Naive thymus-derived CD4-positive, alpha-beta T cell (primary cell): ENCODE measurements at regions not wholly inside any gene's neighbourhood (a gene's known extent, or its start where the extent isn't known, plus 50 kb on each side); places are given as distances from the start of the nearest gene placed in this dataset.
"Not testable (repeated sequence)": the region's sequence is repeated elsewhere in the genome, so short reads cannot be mapped to it uniquely, and the experiment has no call there.

Experiments used
- ATAC-seq: fragments of 150-1000 bp; cut with Tn5 transposase; 2 replicates; pipeline ENCODE4 v1.10.0; 2021; ENCODE audit warnings: mild to moderate bottlenecking, moderate library complexity
- CTCF ChIA-PET: fragments of 350-600 bp; sonication (Branson Sonifier 250); formaldehyde crosslinking; loops from one replicate; lab custom pipeline; 2021; ENCODE audit warnings: antibody characterized with exemption; lab: Charles Lee
- POLR2A ChIA-PET: fragments of 350-600 bp; sonication (Branson Sonifier 250); formaldehyde crosslinking; loops from one replicate; lab custom pipeline; 2021; ENCODE audit warnings: antibody characterized with exemption, inconsistent platforms; lab: Charles Lee
- DNase-seq, 9 donors: peaks; one replicate each; pipeline versions ENCODE4 v3.0.0 to v3.0.0-alpha.2; 2020 to 2022; ENCODE audit warnings: mixed read lengths in 1 of 9
- H3K27ac ChIP-seq: one replicate; pipeline ENCODE4 v1.7.0; 2013; ENCODE audit warnings: mild to moderate bottlenecking, low read depth, low read length, moderate library complexity
- H3K27me3 ChIP-seq, 2 donors: one replicate each; pipeline ENCODE4 v1.7.0; 2013; ENCODE audit warnings: low read length in 2 of 2, mild to moderate bottlenecking in 2 of 2, moderate library complexity in 2 of 2; ENCODE audit not compliant: control insufficient read depth in 2 of 2, insufficient read depth in 2 of 2
- H3K36me3 ChIP-seq, 3 experiments: 1 replicate in 2 of 3; 2 replicates in 1 of 3; pipeline ENCODE4 v1.7.0; 2013; ENCODE audit warnings: low read length in 3 of 3, mild to moderate bottlenecking in 3 of 3, moderate library complexity in 1 of 3; ENCODE audit not compliant: insufficient read depth in 3 of 3, control insufficient read depth in 2 of 3
- H3K4me1 ChIP-seq, 2 donors: one replicate each; pipeline ENCODE4 v1.7.0; 2013; ENCODE audit warnings: low read length in 2 of 2, mild to moderate bottlenecking in 2 of 2, moderate library complexity in 1 of 2; ENCODE audit not compliant: control insufficient read depth in 2 of 2, insufficient read depth in 2 of 2
- H3K4me3 ChIP-seq: 2 replicates; pipeline ENCODE4 v1.7.0; 2013; ENCODE audit warnings: mild to moderate bottlenecking, low read length
- H3K9me3 ChIP-seq, 3 experiments: 1 replicate in 2 of 3; 2 replicates in 1 of 3; pipeline ENCODE4 v1.7.0; 2013; ENCODE audit warnings: low read length in 3 of 3; ENCODE audit not compliant: control insufficient read depth in 2 of 3
- H3K27ac Mint-ChIP-seq, 9 donors: one replicate each; pipeline ENCODE4 v1.8.0; 2020 to 2022; ENCODE audit warnings: mixed read lengths in 9 of 9, mild to moderate bottlenecking in 8 of 9, moderate library complexity in 5 of 9, inconsistent platforms in 2 of 9
- H3K27me3 Mint-ChIP-seq, 5 donors: one replicate each; pipeline ENCODE4 v1.8.0; 2021 to 2022; ENCODE audit warnings: mixed read lengths in 5 of 5, mild to moderate bottlenecking in 1 of 5
- H3K36me3 Mint-ChIP-seq, 5 donors: one replicate each; pipeline ENCODE4 v1.8.0; 2020 to 2022; ENCODE audit warnings: mixed read lengths in 5 of 5, mild to moderate bottlenecking in 3 of 5, inconsistent platforms in 1 of 5
- H3K4me1 Mint-ChIP-seq, 7 donors: one replicate each; pipeline ENCODE4 v1.8.0; 2020 to 2022; ENCODE audit warnings: mixed read lengths in 7 of 7, mild to moderate bottlenecking in 3 of 7, inconsistent platforms in 1 of 7
- H3K4me3 Mint-ChIP-seq, 10 donors: one replicate each; pipeline ENCODE4 v1.8.0; 2020 to 2022; ENCODE audit warnings: mild to moderate bottlenecking in 10 of 10, mixed read lengths in 10 of 10, moderate library complexity in 6 of 10, inconsistent platforms in 2 of 10
- H3K9me3 Mint-ChIP-seq, 11 donors: one replicate each; pipeline ENCODE4 v1.8.0; 2020 to 2022; ENCODE audit warnings: mixed read lengths in 11 of 11, mild to moderate bottlenecking in 4 of 11, inconsistent platforms in 1 of 11, moderate library complexity in 1 of 11
- intact Hi-C, 2 donors: fragments of 100-400 bp; cut with micrococcal nuclease; formaldehyde crosslinking; loops; one replicate each; pipeline ENCODE4 v1.15.1; 2023

- Histone ChIP-seq H3K4me1 (no peaks in the 10 kb centered on the region), H3K36me3 (no peaks in the 10 kb centered on the region), H3K4me3 (no peak overlapping the region), H3K27ac (no peak overlapping the region), H3K9me3 (peaks cover 0 to 4% (median 0%) of the 10 kb centered on the region in 3 experiments), H3K27me3 (no peaks in the 10 kb centered on the region)
- no peak overlapping the region for H3K27ac Mint-ChIP-seq
- no peak overlapping the region for H3K4me3 Mint-ChIP-seq
- DNase-seq: no peak
- no peak for ATAC-seq
- no peaks in the 10 kb centered on the region for H3K36me3 Mint-ChIP-seq
- H3K9me3 Mint-ChIP-seq: peaks cover 5 to 38% (median 15%) of the 10 kb centered on the region in 11 donors
- ChIA-PET POLR2A (no interaction called here), CTCF (no interaction called here)
- no peaks in the 10 kb centered on the region for H3K27me3 Mint-ChIP-seq
- H3K4me1 Mint-ChIP-seq: no peaks in the 10 kb centered on the region
- intact Hi-C loops: loop anchor here in 1 of 2 donors (5.0 kb wide), 1 partner anchor 1234 kb away; no protein-coding TSS in a partner anchor
Measured at GRCh38 chr5:28666110-28666509, 1627.7 kb upstream of the CDH9 start.

GRCh38 chr5:28648108-28648507 is 1609.7 kb upstream of the CDH9 start:
- no peaks in the 10 kb centered on the region for H3K27me3 Mint-ChIP-seq
- no peaks in the 10 kb centered on the region for H3K36me3 Mint-ChIP-seq
- peaks cover 0 to 39% (median 6%) of the 10 kb centered on the region in 11 donors for H3K9me3 Mint-ChIP-seq
- CTCF ChIA-PET: no interaction called here
- no peaks in the 10 kb centered on the region for H3K4me1 Mint-ChIP-seq
- H3K4me3 ChIP-seq: no peak overlapping the region
- no peaks in the 10 kb centered on the region for H3K4me1 ChIP-seq
- POLR2A ChIA-PET: no interaction called here
- H3K4me3 Mint-ChIP-seq: no peak overlapping the region
- no peaks in the 10 kb centered on the region for H3K27me3 ChIP-seq
- intact Hi-C loops: no loop called here
- no peak overlapping the region for H3K27ac ChIP-seq
- peaks cover 0 to 5% (median 0%) of the 10 kb centered on the region in 3 experiments for H3K9me3 ChIP-seq
- ATAC-seq: no peak
- DNase-seq: no peak
- no peak overlapping the region for H3K27ac Mint-ChIP-seq
- H3K36me3 ChIP-seq: no peaks in the 10 kb centered on the region

GRCh38 chr5:28632607-28633006 is 1594.2 kb upstream of the CDH9 start:
- CTCF ChIA-PET: no interaction called here
- DNase-seq (no peak), ATAC-seq (no peak)
- no peaks in the 10 kb centered on the region for H3K4me1 Mint-ChIP-seq
- intact Hi-C loops: no loop called here
- Histone ChIP-seq H3K9me3 (no peaks in the 10 kb centered on the region), H3K27me3 (no peaks in the 10 kb centered on the region), H3K36me3 (no peaks in the 10 kb centered on the region), H3K4me1 (no peaks in the 10 kb centered on the region), H3K4me3 (no peak overlapping the region), H3K27ac (no peak overlapping the region)
- H3K9me3 Mint-ChIP-seq: peaks cover 0 to 10% (median 2%) of the 10 kb centered on the region in 11 donors
- H3K27me3 Mint-ChIP-seq: no peaks in the 10 kb centered on the region
- H3K36me3 Mint-ChIP-seq: no peaks in the 10 kb centered on the region
- POLR2A ChIA-PET: no interaction called here
- H3K4me3 Mint-ChIP-seq: no peak overlapping the region
- H3K27ac Mint-ChIP-seq: no peak overlapping the region

GRCh38 chr5:28603869-28604268 is 1565.5 kb upstream of the CDH9 start:
- intact Hi-C loops: no loop called here
- ATAC-seq (no peak), DNase-seq (no peak)
- Histone ChIP-seq H3K27me3 (no peaks in the 10 kb centered on the region), H3K36me3 (no peaks in the 10 kb centered on the region), H3K9me3 (no peaks in the 10 kb centered on the region), H3K4me1 (no peaks in the 10 kb centered on the region), H3K4me3 (no peak overlapping the region), H3K27ac (no peak overlapping the region)
- Mint-ChIP-seq H3K4me3 (no peak overlapping the region), H3K27me3 (no peaks in the 10 kb centered on the region), H3K4me1 (no peaks in the 10 kb centered on the region), H3K9me3 (peaks cover 2 to 32% (median 8%) of the 10 kb centered on the region in 11 donors), H3K36me3 (no peaks in the 10 kb centered on the region), H3K27ac (no peak overlapping the region)
- ChIA-PET CTCF (no interaction called here), POLR2A (no interaction called here)

GRCh38 chr5:28602429-28602828 is 1564.0 kb upstream of the CDH9 start:
- ChIA-PET CTCF (no interaction called here), POLR2A (no interaction called here)
- DNase-seq (no peak), ATAC-seq (no peak)
- Mint-ChIP-seq H3K36me3 (no peaks in the 10 kb centered on the region), H3K27ac (no peak overlapping the region), H3K27me3 (no peaks in the 10 kb centered on the region), H3K4me3 (no peak overlapping the region), H3K4me1 (no peaks in the 10 kb centered on the region), H3K9me3 (peaks cover 0 to 26% (median 8%) of the 10 kb centered on the region in 11 donors)
- Histone ChIP-seq H3K36me3 (no peaks in the 10 kb centered on the region), H3K27ac (no peak overlapping the region), H3K4me3 (no peak overlapping the region), H3K9me3 (no peaks in the 10 kb centered on the region), H3K4me1 (no peaks in the 10 kb centered on the region), H3K27me3 (no peaks in the 10 kb centered on the region)
- intact Hi-C loops: no loop called here

- H3K27ac ChIP-seq, H3K36me3 Mint-ChIP-seq, intact Hi-C loops, H3K27ac Mint-ChIP-seq, H3K27me3 ChIP-seq, H3K4me3 ChIP-seq, H3K9me3 ChIP-seq, H3K4me1 Mint-ChIP-seq, H3K27me3 Mint-ChIP-seq, H3K36me3 ChIP-seq, POLR2A ChIA-PET, DNase-seq, ATAC-seq, CTCF ChIA-PET, H3K4me1 ChIP-seq, H3K4me3 Mint-ChIP-seq: not testable (repeated sequence)
- peaks cover 0 to 34% (median 6%) of the 10 kb centered on the region in 11 donors for H3K9me3 Mint-ChIP-seq
Measured at GRCh38 chr5:28596707-28597106, 1558.3 kb upstream of the CDH9 start.

GRCh38 chr5:28580616-28581015 is 1542.2 kb upstream of the CDH9 start:
- H3K9me3 Mint-ChIP-seq: peaks cover 4 to 48% (median 25%) of the 10 kb centered on the region in 11 donors

More at GRCh38 chr5:28580616-28581015, 1542.2 kb upstream of the CDH9 start:
- Mint-ChIP-seq H3K27ac (no peak overlapping the region), H3K27me3 (no peaks in the 10 kb centered on the region), H3K36me3 (peaks cover 0 to 4% (median 0%) of the 10 kb centered on the region in 5 donors), H3K4me3 (no peak overlapping the region), H3K4me1 (peaks cover 0 to 1% (median 0%) of the 10 kb centered on the region in 7 donors)
- H3K27me3 ChIP-seq: no peaks in the 10 kb centered on the region
- ChIA-PET POLR2A (no interaction called here), CTCF (no interaction called here)
- no peak overlapping the region for H3K4me3 ChIP-seq
- H3K9me3 ChIP-seq: peaks cover 0 to 3% (median 0%) of the 10 kb centered on the region in 3 experiments
- ATAC-seq (no peak), DNase-seq (no peak)
- H3K36me3 ChIP-seq: no peaks in the 10 kb centered on the region
- intact Hi-C loops: no loop called here
- H3K27ac ChIP-seq: no peak overlapping the region
- no peaks in the 10 kb centered on the region for H3K4me1 ChIP-seq
